Stimulated activated CD8-positive, alpha-beta memory T cell treated with anti-CD3 and anti-CD28 coated beads, Interleukin-7, amount 100 ng/mL, for 48 hours (primary cell): ENCODE measurements at regions not wholly inside any gene's neighbourhood (a gene's known extent, or its start where the extent isn't known, plus 50 kb on each side); places are given as distances from the start of the nearest gene placed in this dataset.
"Not testable (repeated sequence)": the region's sequence is repeated elsewhere in the genome, so short reads cannot be mapped to it uniquely, and the experiment has no call there.

Experiments
- DNase-seq, 2 donors: peaks; one replicate each; pipeline ENCODE4 v3.0.0-alpha.2; 2020; ENCODE audit warnings: low read depth in 1 of 2; ENCODE audit errors: extremely low read depth in 1 of 2

- no peak for DNase-seq
Measured at GRCh38 chr3:161599697-161600096, 103.1 kb downstream of the OTOL1 start.

- no peak for DNase-seq
Measured at GRCh38 chr3:161600173-161600572, 103.6 kb downstream of the OTOL1 start.

GRCh38 chr3:161602475-161602874 is 105.9 kb downstream of the OTOL1 start:
- DNase-seq, result no peak

- no peak for DNase-seq
Measured at GRCh38 chr3:161602918-161603317, 106.3 kb downstream of the OTOL1 start.

- no peak for DNase-seq
Measured at GRCh38 chr3:161607056-161607455, 110.4 kb downstream of the OTOL1 start.

GRCh38 chr3:161619351-161619750 is 122.7 kb downstream of the OTOL1 start:
- no peak for DNase-seq

GRCh38 chr3:161630794-161631193 is 134.2 kb downstream of the OTOL1 start:
- no peak for DNase-seq

- DNase-seq, result no peak
Measured at GRCh38 chr3:161631536-161631935, 134.9 kb downstream of the OTOL1 start.

- no peak for DNase-seq
Measured at GRCh38 chr3:161637559-161637958, 141.0 kb downstream of the OTOL1 start.

- not testable (repeated sequence) for DNase-seq
Measured at GRCh38 chr3:161639095-161639494, 142.5 kb downstream of the OTOL1 start.

GRCh38 chr3:161640181-161640580 is 143.6 kb downstream of the OTOL1 start:
- no peak for DNase-seq

- no peak for DNase-seq
Measured at GRCh38 chr3:161641287-161641686, 144.7 kb downstream of the OTOL1 start.

- no peak for DNase-seq
Measured at GRCh38 chr3:161644891-161645635, 148.5 kb downstream of the OTOL1 start.

GRCh38 chr3:161647936-161648470 is 151.4 kb downstream of the OTOL1 start:
- DNase-seq, result no peak

- no peak for DNase-seq
Measured at GRCh38 chr3:161649900-161650484, 153.4 kb downstream of the OTOL1 start.

GRCh38 chr3:161657786-161658185 is 161.2 kb downstream of the OTOL1 start:
- DNase-seq, result no peak

- no peak for DNase-seq
Measured at GRCh38 chr3:161671141-161671540, 174.5 kb downstream of the OTOL1 start.

GRCh38 chr3:161672478-161672877 is 175.9 kb downstream of the OTOL1 start:
- no peak for DNase-seq

GRCh38 chr3:161673866-161674265 is 177.3 kb downstream of the OTOL1 start:
- no peak for DNase-seq

GRCh38 chr3:161674402-161674801 is 177.8 kb downstream of the OTOL1 start:
- DNase-seq, result no peak

GRCh38 chr3:161681831-161682230 is 185.2 kb downstream of the OTOL1 start:
- not testable (repeated sequence) for DNase-seq

GRCh38 chr3:161682715-161683114 is 186.1 kb downstream of the OTOL1 start:
- no peak for DNase-seq
